Mesenchymal stem cell (in vitro differentiated cells and primary cell): ENCODE measurements at regions not wholly inside any gene's neighbourhood (a gene's known extent, or its start where the extent isn't known, plus 50 kb on each side); places are given as distances from the start of the nearest gene placed in this dataset.

Experiments
- DNase-seq: peaks from one replicate; pipeline ENCODE4 v3.0.0-alpha.2; 2013
- H2AFZ ChIP-seq: one replicate; pipeline ENCODE4 v1.6.1; 2013; ENCODE audit warnings: low read depth, mild to moderate bottlenecking, control low read depth, inconsistent platforms, low read length, moderate library complexity
- H2AK5ac ChIP-seq: 2 replicates; pipeline ENCODE4 v1.6.1; 2013; ENCODE audit warnings: low read length, moderate library complexity, mild to moderate bottlenecking, inconsistent platforms; ENCODE audit not compliant: severe bottlenecking
- H2BK120ac ChIP-seq: one replicate; pipeline ENCODE4 v1.6.1; 2013; ENCODE audit warnings: low read depth, mild to moderate bottlenecking, inconsistent platforms, low read length, moderate library complexity
- H2BK12ac ChIP-seq, 2 experiments: one replicate each; pipeline ENCODE4 v1.6.1; 2013; ENCODE audit warnings: inconsistent platforms in 2 of 2, low read length in 2 of 2, mild to moderate bottlenecking in 2 of 2, moderate library complexity in 2 of 2, control low read depth in 1 of 2
- H2BK15ac ChIP-seq: one replicate; pipeline ENCODE4 v1.6.1; 2013; ENCODE audit warnings: mild to moderate bottlenecking, low read depth, inconsistent platforms; ENCODE audit not compliant: poor library complexity, severe bottlenecking
- H2BK5ac ChIP-seq: 2 replicates; pipeline ENCODE4 v1.6.1; 2013; ENCODE audit warnings: low read depth, mild to moderate bottlenecking, low read length, control low read depth, inconsistent platforms; ENCODE audit not compliant: poor library complexity, severe bottlenecking
- H3K14ac ChIP-seq, 2 experiments: one replicate each; pipeline ENCODE4 v1.6.1; 2013; ENCODE audit warnings: inconsistent platforms in 2 of 2, low read length in 2 of 2, control low read depth in 1 of 2, mild to moderate bottlenecking in 1 of 2, moderate library complexity in 1 of 2
- H3K18ac ChIP-seq, 2 experiments: one replicate each; pipeline ENCODE4 v1.6.1; 2013; ENCODE audit warnings: inconsistent platforms in 2 of 2, low read length in 2 of 2, control low read depth in 1 of 2, low read depth in 1 of 2, mild to moderate bottlenecking in 1 of 2
- H3K23ac ChIP-seq, 2 experiments: one replicate each; pipeline ENCODE4 v1.6.1; 2013; ENCODE audit warnings: inconsistent platforms in 2 of 2, low read length in 2 of 2, mild to moderate bottlenecking in 2 of 2, moderate library complexity in 2 of 2, control low read depth in 1 of 2
- H3K27ac ChIP-seq: 2 replicates; pipeline ENCODE4 v1.5.1; 2013; ENCODE audit warnings: mild to moderate bottlenecking, moderate library complexity, low read length, control low read depth, inconsistent platforms; ENCODE audit not compliant: poor library complexity, severe bottlenecking
- H3K27me3 ChIP-seq, 2 experiments: 2 replicates each; pipeline versions ENCODE4 v1.6.1 to v1.7.0; 2013; ENCODE audit warnings: low read length in 2 of 2, mild to moderate bottlenecking in 2 of 2, moderate library complexity in 2 of 2, control low read depth in 1 of 2, inconsistent platforms in 1 of 2; ENCODE audit not compliant: control insufficient read depth in 1 of 2, insufficient read depth in 1 of 2
- H3K36me3 ChIP-seq, 2 experiments: 2 replicates each; pipeline versions ENCODE4 v1.6.1 to v1.7.0; 2013; ENCODE audit warnings: low read length in 2 of 2, control low read depth in 1 of 2, inconsistent platforms in 1 of 2, low read depth in 1 of 2, mild to moderate bottlenecking in 1 of 2; ENCODE audit not compliant: insufficient read depth in 2 of 2, control insufficient read depth in 1 of 2
- H3K4ac ChIP-seq, 2 experiments: one replicate each; pipeline ENCODE4 v1.6.1; 2013; ENCODE audit warnings: inconsistent platforms in 2 of 2, low read length in 2 of 2, mild to moderate bottlenecking in 2 of 2, moderate library complexity in 2 of 2, control low read depth in 1 of 2, low read depth in 1 of 2
- H3K4me1 ChIP-seq: 2 replicates; pipeline ENCODE4 v1.6.1; 2013; ENCODE audit warnings: low read depth, low read length, control low read depth; ENCODE audit not compliant: control insufficient read depth, insufficient read depth
- H3K4me2 ChIP-seq: 2 replicates; pipeline ENCODE4 v1.6.1; 2013; ENCODE audit warnings: low read length, mild to moderate bottlenecking, inconsistent platforms; ENCODE audit not compliant: poor library complexity, severe bottlenecking
- H3K4me3 ChIP-seq, 2 experiments: 2 replicates each; pipeline versions ENCODE4 v1.5.1 to v1.7.0; 2013; ENCODE audit warnings: low read length in 2 of 2, mild to moderate bottlenecking in 2 of 2, control low read depth in 1 of 2, low read depth in 1 of 2; ENCODE audit not compliant: insufficient read depth in 1 of 2
- H3K79me1 ChIP-seq: replicated peaks from 2 replicates; pipeline ENCODE4 v1.6.1; 2013; ENCODE audit warnings: mild to moderate bottlenecking, control low read depth, low read length, inconsistent platforms; ENCODE audit not compliant: poor library complexity, severe bottlenecking
- H3K9ac ChIP-seq: 2 replicates; pipeline ENCODE4 v1.7.0; 2013; ENCODE audit warnings: mild to moderate bottlenecking, low read length, moderate library complexity
- H3K9me3 ChIP-seq: 2 replicates; pipeline ENCODE4 v1.7.0; 2013; ENCODE audit warnings: mild to moderate bottlenecking, low read length; ENCODE audit not compliant: control insufficient read depth
- H4K8ac ChIP-seq: one replicate; pipeline ENCODE4 v1.6.1; 2013; ENCODE audit warnings: inconsistent platforms, mild to moderate bottlenecking, low read length, moderate library complexity
- H4K91ac ChIP-seq: one replicate; pipeline ENCODE4 v1.6.1; 2013; ENCODE audit warnings: mild to moderate bottlenecking, low read length, inconsistent platforms
- WGBS: methylation state at CpG from one replicate; pipeline ENCODE4 v1.1.7; 2013; ENCODE audit warnings: mixed read lengths; 5-methylcytosine and 5-hydroxymethylcytosine counted together

GRCh38 chr21:22474403-22474802 lies 1476.2 kb downstream of the NCAM2 start:
- Histone ChIP-seq H2AFZ (no peak overlapping the region), H4K91ac (no peak overlapping the region), H3K27me3 (no peaks in the 10 kb centered on the region), H3K4me3 (no peak overlapping the region), H3K9ac (no peak overlapping the region), H3K14ac (no peak overlapping the region), H3K23ac (no peak overlapping the region), H3K9me3 (peaks cover 18% of the 10 kb centered on the region), H2BK5ac (no peak overlapping the region), H3K27ac (no peak overlapping the region), H3K4me1 (no peaks in the 10 kb centered on the region), H3K79me1 (no peaks in the 10 kb centered on the region), H3K4me2 (no peak overlapping the region), H2BK12ac (no peak overlapping the region), H3K4ac (no peak overlapping the region), H2BK15ac (no peak overlapping the region), H2BK120ac (no peak overlapping the region), H3K18ac (no peak overlapping the region), H4K8ac (no peak overlapping the region), H2AK5ac (no peak overlapping the region), H3K36me3 (no peaks in the 10 kb centered on the region)
- no peak for DNase-seq
- 81% methylated on average over 1 of the region's 1 CpG for WGBS

- Histone ChIP-seq H2BK5ac (no peak overlapping the region), H2AFZ (no peak overlapping the region), H3K79me1 (no peaks in the 10 kb centered on the region), H3K4ac (no peak overlapping the region), H2AK5ac (no peak overlapping the region), H4K91ac (no peak overlapping the region), H3K23ac (no peak overlapping the region), H3K4me3 (no peak overlapping the region), H4K8ac (no peak overlapping the region), H2BK12ac (no peak overlapping the region), H3K4me2 (no peak overlapping the region), H3K9ac (no peak overlapping the region), H3K14ac (no peak overlapping the region), H2BK15ac (no peak overlapping the region), H3K18ac (no peak overlapping the region), H3K36me3 (no peaks in the 10 kb centered on the region), H3K9me3 (peaks cover 18% of the 10 kb centered on the region), H3K27ac (no peak overlapping the region), H2BK120ac (no peak overlapping the region), H3K27me3 (no peaks in the 10 kb centered on the region), H3K4me1 (no peaks in the 10 kb centered on the region)
- WGBS: 74% methylated on average over 2 of the region's 2 CpGs
- no peak for DNase-seq
Observed at GRCh38 chr21:22476214-22476613, 1478.0 kb downstream of the NCAM2 start.

GRCh38 chr21:22476726-22477646 lies 1478.8 kb downstream of the NCAM2 start:
- Histone ChIP-seq H2BK5ac (no peak overlapping the region), H4K8ac (no peak overlapping the region), H3K4me3 (no peak overlapping the region), H2BK12ac (no peak overlapping the region), H2AFZ (no peak overlapping the region), H3K14ac (no peak overlapping the region), H3K4ac (no peak overlapping the region), H3K23ac (no peak overlapping the region), H2AK5ac (no peak overlapping the region), H3K4me1 (no peaks in the 10 kb centered on the region), H3K18ac (no peak overlapping the region), H3K36me3 (no peaks in the 10 kb centered on the region), H3K9me3 (peaks cover 23% of the 10 kb centered on the region), H3K9ac (no peak overlapping the region), H3K4me2 (no peak overlapping the region), H2BK15ac (no peak overlapping the region), H3K79me1 (no peaks in the 10 kb centered on the region), H3K27ac (no peak overlapping the region), H2BK120ac (no peak overlapping the region), H4K91ac (no peak overlapping the region), H3K27me3 (no peaks in the 10 kb centered on the region)
- DNase-seq: no peak
- WGBS: 42% methylated on average over 2 of the region's 2 CpGs

GRCh38 chr21:22490049-22490448 lies 1491.8 kb downstream of the NCAM2 start:
- Histone ChIP-seq H2BK5ac (no peak overlapping the region), H2AK5ac (no peak overlapping the region), H3K9me3 (peaks cover 6% of the 10 kb centered on the region), H3K27ac (no peak overlapping the region), H3K4me3 (no peak overlapping the region), H2BK120ac (no peak overlapping the region), H3K79me1 (no peaks in the 10 kb centered on the region), H3K23ac (no peak overlapping the region), H4K8ac (no peak overlapping the region), H3K4me1 (no peaks in the 10 kb centered on the region), H3K9ac (no peak overlapping the region), H4K91ac (no peak overlapping the region), H2BK12ac (no peak overlapping the region), H3K14ac (no peak overlapping the region), H2BK15ac (no peak overlapping the region), H3K4me2 (no peak overlapping the region), H3K18ac (no peak overlapping the region), H2AFZ (no peak overlapping the region), H3K27me3 (no peaks in the 10 kb centered on the region), H3K36me3 (no peaks in the 10 kb centered on the region), H3K4ac (no peak overlapping the region)
- DNase-seq: no peak
- WGBS: no CpG with 5 or more reads among the region's 1 CpG
